ENCODE measurements at regions not wholly inside any gene's neighbourhood (a gene's known extent, or its start where the extent isn't known, plus 50 kb on each side); places are given as distances from the start of the nearest gene placed in this dataset.

DNA sequence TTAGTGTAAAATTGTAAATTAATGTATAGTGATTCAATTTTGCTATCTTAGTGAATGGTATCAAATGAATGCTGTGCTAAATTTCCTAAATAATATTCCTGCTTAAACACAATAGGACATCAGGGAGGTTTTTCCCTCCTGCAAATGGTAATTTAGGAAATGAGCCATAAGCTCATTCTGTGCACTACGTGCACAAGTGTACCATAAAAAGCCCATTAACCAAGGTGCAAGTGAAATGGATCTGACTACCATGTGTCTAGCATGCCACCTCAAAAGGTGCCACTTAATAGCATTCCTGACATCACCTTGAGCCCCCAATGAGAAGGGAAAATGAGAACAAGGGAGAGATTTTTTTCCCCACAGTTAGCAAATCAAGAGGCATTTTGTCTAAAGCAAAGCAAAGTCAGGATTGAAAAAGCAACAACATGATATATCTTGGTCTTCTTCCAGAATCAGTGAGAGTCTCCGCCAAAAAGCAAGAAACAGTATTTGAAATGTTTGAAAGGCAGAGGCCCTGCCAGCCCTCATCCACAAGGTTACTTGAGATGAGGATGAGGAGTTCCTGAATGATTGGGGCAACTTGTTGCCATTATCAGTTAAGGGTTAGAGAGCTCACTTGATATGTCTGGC is 334.2 kb upstream of the RSPO3 start:
- TF ChIP-seq, protein P1, sequence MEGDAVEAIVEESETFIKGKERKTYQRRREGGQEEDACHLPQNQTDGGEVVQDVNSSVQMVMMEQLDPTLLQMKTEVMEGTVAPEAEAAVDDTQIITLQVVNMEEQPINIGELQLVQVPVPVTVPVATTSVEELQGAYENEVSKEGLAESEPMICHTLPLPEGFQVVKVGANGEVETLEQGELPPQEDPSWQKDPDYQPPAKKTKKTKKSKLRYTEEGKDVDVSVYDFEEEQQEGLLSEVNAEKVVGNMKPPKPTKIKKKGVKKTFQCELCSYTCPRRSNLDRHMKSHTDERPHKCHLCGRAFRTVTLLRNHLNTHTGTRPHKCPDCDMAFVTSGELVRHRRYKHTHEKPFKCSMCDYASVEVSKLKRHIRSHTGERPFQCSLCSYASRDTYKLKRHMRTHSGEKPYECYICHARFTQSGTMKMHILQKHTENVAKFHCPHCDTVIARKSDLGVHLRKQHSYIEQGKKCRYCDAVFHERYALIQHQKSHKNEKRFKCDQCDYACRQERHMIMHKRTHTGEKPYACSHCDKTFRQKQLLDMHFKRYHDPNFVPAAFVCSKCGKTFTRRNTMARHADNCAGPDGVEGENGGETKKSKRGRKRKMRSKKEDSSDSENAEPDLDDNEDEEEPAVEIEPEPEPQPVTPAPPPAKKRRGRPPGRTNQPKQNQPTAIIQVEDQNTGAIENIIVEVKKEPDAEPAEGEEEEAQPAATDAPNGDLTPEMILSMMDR (conservative IDR thresholded peaks at IDR 0.05): no peak
- TF ChIP-seq EZH2 (IDR thresholded peaks at IDR 0.05; ENCODE audit: low read depth): no peak

Measured in PC-9 (cell line).